TTC549 (cell line): ENCODE measurements at regions not wholly inside any gene's neighbourhood (a gene's known extent, or its start where the extent isn't known, plus 50 kb on each side); places are given as distances from the start of the nearest gene placed in this dataset.

Experiments
- FAIRE-seq: peaks from 2 replicates; lab custom pipeline; 2012; peaks lifted over from hg19 to GRCh38; lab: Jason Lieb, UNC

DNA sequence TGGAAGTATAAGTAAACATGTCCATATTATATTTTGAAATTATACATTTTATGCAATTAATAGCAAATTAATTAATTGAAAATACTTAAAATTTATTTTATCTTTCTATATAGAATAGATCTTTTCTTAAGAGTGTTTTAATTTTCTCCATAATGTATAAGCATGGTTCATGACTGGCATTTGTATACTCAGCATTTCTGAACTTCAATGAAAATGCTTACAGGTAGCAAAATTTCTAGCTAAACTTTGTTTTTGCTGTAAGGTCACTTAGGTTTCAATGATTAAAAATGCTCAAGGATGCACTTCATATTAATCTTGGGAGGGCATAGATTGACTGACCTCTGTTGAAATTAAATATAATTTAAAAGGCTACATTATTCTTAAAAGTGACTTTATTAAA is 1108.1 kb downstream of the BRINP3 start:
- FAIRE-seq = peak; percentile 84

DNA sequence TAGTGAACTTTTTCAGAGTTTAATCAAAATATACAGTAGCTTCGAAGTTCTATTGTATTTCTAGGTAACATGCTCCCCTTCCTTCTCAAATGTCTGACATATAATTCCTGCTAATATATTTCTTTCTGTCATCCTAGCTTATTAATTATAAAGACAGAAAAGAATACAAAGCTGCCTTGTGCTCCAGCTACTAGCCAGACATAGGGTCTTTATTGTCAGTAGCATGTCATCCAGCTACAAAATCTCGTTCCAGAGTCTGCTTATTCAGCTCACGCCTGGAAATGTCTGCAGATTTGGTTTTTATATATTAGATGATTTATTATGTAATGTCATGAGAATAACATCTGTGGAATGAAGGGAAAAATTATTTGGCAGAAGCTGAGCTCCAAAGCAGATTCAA is 1102.8 kb downstream of the BRINP3 start:
- no peak for FAIRE-seq

DNA sequence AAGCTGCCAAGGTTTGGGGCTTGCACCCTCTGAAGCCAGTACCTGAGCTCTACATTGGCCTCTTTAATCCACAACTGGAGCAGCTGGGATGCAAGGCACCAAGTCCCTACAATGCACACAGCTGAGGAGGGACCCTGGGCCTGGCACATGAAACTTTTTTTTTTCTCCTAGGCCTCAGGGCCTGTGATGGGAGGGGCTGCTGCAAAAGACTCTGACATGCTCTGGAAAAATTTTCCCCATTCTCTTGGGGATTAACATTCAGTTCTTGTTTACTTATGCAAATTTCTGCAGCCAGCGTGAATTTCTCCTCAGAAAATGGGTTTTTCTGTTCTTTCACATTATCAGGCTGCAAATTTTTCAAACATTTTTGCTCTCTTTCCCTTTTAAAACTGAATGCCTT is 1072.2 kb downstream of the BRINP3 start:
- no peak for FAIRE-seq

DNA sequence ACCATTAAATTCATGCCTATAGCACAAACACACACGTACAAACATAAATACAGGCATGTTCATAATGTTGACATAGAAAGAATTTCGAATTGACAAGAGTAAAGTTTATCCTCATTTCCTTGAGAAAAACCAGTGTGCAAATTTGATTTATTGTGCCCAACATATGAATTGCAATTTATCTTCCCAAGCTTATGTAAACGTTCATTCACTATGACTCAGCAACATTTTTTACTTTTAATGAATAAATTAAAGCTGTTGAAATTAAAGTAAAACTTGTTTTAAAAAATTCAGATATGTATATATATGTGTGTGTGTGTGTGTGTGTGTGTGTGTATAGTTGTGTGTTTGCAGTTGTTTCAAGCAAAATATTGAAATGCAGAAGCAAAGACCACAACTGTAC is 1067.9 kb downstream of the BRINP3 start:
- no peak for FAIRE-seq

DNA sequence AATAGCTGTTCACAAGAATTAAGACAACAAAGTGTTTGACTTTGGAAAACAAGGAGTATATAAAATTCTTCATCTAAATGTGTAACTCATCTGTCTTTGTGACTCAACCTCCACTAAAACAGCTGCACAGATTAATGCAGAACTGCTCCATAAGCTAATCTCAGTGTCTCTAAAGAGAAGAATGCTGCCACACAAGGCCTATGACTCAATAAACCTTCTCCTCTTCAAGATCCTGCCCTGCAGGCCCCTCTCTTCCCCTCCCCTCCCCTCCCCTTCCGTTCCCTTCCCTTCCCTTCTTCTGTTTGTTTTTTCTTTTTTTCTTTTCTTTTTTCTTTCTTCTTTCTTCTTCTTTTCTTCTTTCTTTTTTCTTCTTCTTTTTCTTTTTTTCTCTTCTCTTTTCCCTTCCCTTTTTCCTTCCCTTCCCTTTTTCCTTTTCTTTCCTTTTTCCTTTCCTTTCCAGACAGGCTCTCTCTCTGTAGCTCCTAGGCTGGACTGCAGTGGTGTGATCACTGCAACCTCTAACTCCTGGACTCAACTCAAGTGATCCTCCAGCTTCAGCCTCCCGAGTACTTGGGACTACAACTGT is 1052.8 kb downstream of the BRINP3 start:
- no peak for FAIRE-seq

DNA sequence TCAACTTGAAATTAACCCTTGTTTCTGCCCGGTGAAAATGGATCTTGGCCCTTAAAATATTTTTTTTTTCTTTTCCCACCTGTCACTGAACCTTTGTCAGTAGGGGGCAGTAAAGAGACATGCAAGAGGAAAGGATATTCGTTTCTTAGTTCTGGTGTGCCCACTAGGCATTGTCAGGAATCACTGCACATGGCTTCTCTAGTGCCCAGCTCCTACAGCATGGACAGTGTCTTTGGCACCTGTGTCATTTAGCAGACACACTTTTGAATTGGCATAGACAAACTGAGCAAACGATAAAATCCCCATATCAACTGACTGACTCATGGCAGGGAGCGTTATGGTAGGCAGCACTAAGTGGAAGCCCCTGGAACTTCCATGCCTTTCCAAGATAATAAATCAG is 1048.1 kb downstream of the BRINP3 start:
- no peak for FAIRE-seq

DNA sequence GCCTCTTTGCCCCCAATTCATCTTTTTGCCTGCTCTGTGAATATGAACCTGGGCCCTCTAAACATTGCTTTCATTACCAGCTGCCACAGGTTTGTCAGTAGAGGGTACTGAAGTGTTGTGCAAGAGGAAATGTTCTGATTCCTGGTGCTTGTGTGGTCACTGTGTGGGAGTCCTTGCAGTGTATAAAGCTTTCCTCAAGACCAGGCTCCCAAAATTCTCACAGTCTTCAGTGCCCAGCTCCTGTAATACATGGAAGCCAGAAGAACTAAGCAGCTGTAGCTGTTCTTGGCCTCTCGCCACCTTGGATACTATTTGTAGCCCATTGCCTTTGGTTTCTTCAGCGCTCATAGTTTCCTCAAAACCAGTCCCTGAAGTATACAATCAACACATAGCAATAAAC is 1046.2 kb downstream of the BRINP3 start:
- no peak for FAIRE-seq

DNA sequence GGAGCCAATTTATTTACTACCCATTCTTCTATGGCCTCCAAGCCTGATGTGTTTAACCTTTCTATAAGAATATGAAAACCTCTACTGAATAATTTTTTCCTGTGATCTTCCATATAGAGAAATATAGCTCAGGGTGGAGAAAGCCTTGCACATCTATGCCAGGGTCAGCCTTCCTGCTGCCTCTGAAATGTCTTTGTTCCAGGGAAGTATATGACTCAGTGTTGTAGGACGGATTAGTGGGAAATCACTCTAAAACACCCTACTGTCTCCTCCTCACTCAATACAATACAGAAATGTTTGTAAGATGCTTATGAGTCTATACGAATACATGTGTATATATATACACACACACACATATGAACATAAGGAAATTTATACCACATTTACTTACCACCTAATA is 1044.9 kb downstream of the BRINP3 start:
- no peak for FAIRE-seq

DNA sequence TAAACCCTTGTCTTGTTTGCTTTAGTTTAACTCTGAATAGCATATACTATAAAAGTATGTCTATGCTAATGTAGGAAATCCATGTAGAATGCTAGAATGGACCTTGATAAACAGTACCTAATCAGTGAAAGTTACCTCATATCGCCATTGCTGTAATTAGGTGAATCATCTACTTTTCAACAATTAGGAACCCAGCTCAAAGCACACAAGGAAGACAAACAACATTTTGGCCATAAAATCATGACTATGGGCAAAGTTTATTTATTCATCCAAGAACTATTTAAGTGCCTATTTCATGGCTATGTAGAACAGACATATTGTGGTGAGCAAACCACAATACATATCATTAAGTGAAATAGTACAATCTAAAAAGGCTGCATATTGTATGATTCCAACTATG is 1043.2 kb downstream of the BRINP3 start:
- no peak for FAIRE-seq

DNA sequence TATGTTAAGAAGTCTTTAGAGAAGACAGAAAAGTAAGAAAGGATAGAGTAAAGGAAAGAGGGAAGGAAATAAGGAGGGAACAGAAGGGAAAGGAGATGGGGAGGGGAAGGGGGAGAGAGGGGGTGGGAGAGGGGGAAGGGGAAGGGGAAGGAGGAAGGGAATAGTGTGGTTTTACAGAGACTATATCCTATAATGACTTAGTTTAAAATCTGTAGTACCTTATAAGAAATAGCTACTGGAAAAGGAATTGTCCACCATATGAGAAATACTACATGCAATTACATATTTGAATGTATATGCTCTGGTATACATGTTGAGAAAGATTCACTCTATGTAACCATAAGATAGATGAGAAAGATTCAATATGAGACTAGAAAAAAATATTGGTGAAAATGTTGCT is 1042.3 kb downstream of the BRINP3 start:
- FAIRE-seq = no peak

DNA sequence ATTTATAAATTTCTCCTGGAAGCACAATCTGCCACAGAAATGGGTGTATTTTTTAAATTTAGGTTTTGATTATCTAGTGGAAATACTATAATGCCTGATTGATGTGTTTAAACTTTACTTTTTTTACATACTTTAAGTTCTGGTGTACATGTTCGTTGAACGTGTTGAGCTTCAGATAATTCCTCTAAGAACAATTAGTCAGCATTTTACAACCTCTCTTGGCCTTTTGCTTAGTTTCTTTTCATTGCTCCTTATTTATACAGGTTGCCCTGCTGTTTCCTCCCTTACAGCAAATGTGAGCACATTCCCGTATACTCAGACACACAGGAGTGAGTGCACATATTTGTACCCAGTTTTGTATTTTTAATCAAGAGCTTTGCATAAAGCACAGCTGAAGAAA is 1038.9 kb downstream of the BRINP3 start:
- FAIRE-seq = no peak

DNA sequence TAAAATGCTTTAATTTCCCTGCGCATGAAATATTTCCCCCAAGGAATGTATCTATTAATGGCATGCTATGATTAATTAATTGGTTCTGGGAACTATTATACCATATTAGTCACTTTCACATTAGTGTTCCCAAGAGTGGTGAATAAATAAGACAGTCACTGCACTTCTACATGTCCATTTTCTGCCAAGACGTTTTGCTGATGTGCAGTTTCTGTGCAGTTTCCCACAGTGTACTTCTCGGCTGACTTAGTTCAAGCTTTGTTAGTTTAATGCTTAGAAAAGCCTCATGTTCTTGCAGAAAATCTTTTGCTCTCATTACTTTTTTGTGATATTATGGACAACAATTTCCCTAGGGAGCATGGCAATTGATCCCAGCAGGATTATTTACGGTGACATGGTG is 1014.5 kb downstream of the BRINP3 start:
- FAIRE-seq = no peak

DNA sequence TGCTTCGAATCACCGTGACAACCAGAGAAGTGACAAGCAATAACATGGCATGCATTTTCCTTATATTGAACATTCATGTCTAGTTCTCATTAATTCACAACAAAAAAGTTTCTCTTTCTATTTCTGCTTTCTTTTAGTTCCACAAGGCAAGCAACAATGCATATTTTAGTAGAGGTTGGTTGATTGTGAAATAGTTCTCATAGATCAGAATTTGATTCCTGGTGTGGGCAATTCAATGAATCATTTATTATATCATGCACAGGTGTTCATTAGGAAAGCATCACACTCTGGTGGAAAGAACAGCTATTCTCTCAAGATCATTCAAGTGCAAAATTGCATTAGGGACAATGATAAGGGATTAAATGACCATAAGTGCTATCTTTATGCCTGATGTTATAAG is 980.9 kb downstream of the BRINP3 start:
- no peak for FAIRE-seq

DNA sequence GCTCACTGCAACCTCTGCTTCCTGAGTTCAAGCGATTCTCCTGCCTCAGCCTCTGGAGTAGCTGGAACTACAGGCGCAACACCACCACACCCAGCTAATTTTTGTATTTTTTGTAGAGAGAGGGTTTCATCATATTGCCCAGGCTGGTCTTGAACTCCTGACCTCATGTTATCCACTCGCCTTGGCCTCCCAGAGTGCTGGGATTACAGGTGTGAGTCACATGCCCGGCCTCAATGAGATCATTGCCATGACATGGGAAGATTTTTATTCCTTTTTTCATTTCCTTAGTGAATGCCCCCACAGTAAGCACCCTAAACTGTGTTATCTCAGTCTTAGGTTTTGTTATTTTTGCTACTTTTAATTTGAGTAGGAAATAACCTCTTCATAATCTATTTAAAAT is 977.9 kb downstream of the BRINP3 start:
- no peak for FAIRE-seq

DNA sequence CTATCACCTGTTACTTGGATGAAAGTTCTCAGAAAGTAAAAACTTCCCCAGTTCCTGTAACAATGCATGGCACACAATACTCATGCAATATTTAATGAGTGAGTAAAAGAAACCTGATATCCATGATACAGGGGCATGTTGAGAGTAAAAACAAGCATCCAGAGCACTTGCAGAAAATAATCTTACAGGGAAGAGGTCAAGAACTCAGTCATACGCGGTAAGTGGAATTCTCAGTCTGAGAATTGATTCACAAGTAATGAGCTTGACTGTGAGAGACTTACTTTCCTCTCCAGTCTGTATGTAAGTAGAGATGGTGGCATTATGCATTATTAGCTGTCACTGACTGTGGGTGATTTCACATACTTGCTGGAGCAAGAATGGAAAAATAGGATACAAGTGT is 976.9 kb downstream of the BRINP3 start:
- no peak for FAIRE-seq

DNA sequence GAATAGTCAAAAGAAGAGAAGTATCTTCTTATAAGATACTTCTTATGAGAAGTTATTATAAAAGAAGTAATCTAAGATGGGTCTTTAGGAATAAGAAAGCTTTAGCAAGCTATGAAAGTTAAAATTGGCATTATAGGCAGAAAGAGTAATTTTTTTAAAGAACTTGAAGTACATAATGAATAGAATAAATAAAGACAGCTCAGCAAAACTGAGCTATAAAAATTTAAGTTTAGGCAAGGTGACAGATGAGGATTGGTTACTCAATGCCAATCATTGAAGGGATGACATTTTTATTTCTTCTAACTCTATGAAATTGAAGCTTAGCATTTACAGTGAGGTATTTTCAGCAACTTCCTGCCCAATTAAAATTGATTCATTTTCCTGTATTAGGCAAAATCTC is 966.8 kb downstream of the BRINP3 start:
- FAIRE-seq = no peak

DNA sequence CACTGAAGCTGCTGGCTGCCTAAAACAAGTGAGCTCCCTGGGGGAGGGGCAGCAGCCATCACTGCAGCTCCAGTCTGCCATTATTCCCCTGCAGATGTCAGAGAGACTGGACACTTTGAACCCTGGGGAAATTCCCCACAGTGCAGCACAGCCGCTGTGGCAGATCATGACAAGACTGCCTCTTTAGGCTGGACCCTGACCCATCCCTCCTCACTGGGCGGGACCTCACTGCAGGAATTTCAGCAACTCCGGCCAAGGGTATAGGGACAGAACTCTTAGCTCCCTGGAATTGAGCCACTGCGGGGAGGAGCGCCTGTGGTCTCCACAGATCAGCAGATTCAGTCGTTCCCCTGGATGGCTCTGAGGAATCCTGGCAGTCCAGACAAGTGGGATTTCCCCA is 964.6 kb downstream of the BRINP3 start:
- FAIRE-seq = no peak

DNA sequence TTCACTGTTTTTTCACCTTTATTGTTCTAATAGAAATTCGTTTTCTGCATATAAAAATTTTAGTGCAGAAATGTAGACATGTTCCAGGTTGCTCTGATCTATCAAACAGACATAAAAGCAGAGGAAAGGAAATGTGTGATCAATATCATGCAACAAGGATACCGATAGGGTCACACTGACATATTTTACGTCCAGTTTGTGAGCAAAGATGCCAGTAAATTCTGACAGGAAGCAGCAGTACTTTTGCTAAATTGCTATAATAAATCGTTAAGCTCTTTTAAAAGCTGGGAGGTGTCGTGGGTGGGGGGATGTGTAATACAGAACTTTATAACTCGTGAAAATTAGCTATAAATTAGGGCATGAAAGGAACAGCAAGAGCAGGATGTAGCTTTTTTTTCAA is 955.2 kb downstream of the BRINP3 start:
- FAIRE-seq = no peak

DNA sequence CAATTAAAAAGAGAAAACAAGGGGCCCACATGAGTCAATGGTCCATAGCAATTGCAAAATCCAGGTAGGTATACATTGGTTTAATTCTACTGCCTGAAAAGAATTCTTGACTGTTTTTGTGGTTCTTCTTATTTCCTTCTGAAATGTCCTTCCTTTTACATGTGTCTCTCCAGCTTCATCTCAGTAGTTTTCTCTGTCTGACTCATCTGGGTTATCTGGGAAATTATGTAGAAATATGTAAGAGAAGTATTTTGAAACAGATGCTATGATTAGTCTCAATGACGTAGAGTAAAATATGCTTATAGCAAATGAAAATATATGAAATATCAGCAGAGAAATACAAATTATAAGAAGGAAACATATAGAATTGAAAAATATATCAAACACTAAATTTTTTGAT is 953.2 kb downstream of the BRINP3 start:
- FAIRE-seq = no peak

DNA sequence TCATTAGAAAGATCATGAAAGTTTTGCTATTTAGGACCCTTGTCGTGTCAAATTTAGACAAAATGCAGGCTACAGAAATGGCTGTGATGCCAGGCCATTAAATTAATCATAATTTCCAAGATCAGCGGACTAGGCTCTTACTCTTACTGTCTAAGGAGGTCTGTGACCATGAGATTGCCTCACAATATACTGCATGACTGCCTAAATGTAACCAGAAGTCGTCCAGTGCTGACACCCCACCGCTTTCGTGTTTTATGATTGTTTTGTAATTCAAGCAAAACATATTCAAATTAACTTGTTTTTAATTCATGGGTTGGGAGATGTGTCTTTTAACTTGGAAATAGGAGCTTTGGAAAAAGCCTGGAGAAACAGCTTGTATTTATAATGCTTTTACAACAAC is 947.5 kb downstream of the BRINP3 start:
- no peak for FAIRE-seq

DNA sequence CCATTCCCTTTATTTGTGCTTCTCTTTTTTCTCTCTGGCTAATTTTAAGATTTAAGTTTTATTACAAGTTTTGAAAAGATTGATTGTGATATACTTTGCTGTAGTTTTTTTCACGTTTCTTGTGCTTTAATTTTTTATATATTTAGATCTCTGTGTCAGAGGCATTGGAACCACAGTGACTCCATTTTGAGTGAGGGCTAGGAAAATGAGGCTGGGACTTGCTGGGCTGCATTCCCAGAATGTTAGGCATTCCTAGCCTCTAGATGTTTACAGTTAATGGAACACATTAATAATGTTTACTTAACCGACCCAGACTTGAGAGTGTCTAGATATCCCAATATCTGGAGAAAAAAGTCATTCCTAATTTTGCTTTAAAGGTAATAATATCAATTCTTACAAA is 939.4 kb downstream of the BRINP3 start:
- FAIRE-seq = no peak

DNA sequence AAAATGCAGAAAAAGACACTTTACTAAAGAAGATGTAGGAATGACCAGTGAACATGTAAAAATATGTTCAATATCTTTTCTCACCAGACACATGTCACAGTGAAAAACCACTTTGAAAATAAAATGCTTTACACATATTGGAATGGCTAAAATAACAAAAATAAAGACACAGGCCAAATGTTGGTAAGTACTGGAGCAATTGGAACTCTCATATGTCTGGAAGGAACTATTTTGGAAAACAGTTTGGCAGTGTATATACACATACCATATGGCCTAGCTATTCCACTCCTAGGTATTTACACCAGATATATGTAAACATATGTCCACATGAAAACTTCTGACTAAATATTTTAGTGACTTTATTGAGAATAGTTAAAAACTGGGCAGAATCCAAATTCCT is 927.2 kb downstream of the BRINP3 start:
- peak; percentile 19 for FAIRE-seq

DNA sequence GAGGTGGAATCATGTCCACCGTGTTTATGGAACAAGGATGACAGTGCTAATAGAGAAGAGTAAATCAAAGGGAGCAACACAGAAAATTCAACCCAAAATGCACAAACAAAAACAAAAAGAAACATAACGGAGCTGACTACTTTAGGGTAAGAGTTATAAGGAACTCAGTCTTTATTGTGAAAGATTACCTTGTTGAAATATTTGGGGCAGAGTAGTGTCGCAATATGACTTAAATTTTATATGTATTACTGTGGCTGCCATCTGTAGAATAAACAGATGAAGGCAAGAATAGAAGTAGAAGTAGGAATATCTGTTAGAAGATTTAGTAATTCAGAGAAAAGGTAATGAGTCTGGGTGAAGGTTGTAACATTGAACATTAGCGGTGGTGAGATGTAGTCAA is 913.9 kb downstream of the BRINP3 start:
- no peak for FAIRE-seq

DNA sequence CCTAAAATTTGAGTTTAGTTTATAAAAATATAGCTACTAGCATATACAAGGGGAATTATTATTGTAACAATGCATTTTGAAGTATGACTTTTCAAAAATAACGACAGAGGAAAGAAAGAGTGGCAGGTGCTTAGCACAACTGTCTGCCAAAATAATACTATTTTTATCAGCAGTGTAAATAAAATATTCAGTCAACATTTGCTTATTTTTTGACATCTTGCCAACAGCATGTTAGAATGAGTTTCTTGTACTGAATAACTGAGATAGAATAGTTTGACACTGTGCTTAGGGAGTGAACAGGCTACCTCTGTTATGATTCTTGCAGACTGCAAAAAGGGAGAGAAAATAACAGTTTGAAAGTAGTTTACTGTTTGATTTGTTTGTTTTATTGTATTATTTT is 909.8 kb downstream of the BRINP3 start:
- FAIRE-seq = no peak

DNA sequence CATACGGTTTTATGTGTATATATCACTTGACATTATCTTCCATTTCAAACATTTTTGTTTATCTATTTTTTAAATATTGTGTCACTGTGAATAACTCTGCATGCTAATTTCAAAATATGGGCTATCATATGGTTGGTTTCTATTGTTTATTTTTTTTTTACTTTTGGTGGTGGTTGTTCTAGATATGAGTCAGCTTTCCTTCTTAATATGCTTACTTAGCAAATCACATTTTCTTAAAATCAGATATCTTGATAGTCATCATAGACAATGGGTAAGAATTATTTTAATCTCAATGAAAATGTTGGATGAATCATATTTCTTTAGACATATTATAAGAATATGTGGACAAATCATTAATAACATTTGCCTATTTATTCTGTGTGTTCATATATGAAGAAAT is 881.5 kb downstream of the BRINP3 start:
- no peak for FAIRE-seq
